HG03432 (cell line): ENCODE measurements at regions not wholly inside any gene's neighbourhood (a gene's known extent, or its start where the extent isn't known, plus 50 kb on each side); places are given as distances from the start of the nearest gene placed in this dataset.
"Not testable (repeated sequence)": the region's sequence is repeated elsewhere in the genome, so short reads cannot be mapped to it uniquely, and the experiment has no call there.

Experiments used
- ATAC-seq: cut with Tn5 transposase; IDR thresholded peaks from one replicate; pipeline ENCODE4 v1.9.1; 2021; ENCODE audit warnings: mild to moderate bottlenecking, moderate library complexity; ENCODE audit not compliant: unreplicated experiment

- no peak for ATAC-seq
Observed at GRCh38 chr2:16034975-16035746, 94.8 kb downstream of the MYCN start.

GRCh38 chr2:16034151-16034974 lies 94.0 kb downstream of the MYCN start:
- ATAC-seq = no peak

- no peak for ATAC-seq
Observed at GRCh38 chr2:16033032-16033293, 92.6 kb downstream of the MYCN start.

- no peak for ATAC-seq
Observed at GRCh38 chr2:16032282-16033031, 92.1 kb downstream of the MYCN start.

GRCh38 chr2:16031848-16032159 lies 91.5 kb downstream of the MYCN start:
- no peak for ATAC-seq

GRCh38 chr2:16031058-16031847 lies 90.9 kb downstream of the MYCN start:
- ATAC-seq = no peak

DNA sequence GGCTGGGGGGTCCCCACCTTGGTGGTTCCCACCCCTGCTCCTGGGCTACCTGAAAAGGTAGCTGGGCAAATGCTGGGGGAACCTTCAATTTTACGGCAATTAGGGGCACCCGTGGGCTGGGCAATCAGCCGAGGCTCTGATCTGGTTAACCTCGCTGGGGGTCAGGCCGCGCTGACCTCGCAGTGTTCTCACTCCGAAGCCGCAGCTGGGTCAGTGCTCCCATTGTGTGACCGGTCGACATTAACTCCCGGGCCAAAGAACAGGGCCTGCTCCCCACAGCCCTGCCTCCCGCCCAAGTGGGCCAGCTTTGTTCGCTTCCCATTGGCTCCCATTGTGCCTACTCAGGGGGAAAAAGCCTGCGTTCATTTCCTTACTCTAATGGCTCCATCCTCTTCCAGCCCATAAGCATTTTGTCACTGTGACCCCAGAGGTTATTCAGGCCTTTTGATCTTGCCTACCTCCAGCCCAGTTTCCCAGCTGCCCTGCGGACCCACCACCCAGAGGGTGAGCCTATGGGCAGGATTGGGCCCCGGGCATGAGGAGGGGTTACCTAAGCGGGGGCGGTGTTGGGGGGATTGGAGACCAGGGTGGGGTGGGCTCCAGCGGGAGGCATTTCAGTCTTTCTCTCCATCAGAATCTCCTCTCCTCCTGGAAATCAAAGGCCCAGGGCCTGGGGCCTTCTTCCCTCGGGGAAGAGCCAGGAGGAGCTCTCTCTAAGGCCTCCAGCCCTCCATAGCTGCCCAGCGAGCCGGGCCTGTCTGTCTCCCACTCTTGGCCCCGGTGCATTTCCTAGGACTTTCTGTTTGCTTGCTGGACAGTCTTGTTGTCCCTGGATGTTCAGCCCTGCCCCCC lies 90.1 kb downstream of the MYCN start:
- ATAC-seq = no peak

- no peak for ATAC-seq
Observed at GRCh38 chr2:16028644-16029043, 88.3 kb downstream of the MYCN start.

GRCh38 chr2:16026816-16027501 lies 86.6 kb downstream of the MYCN start:
- no peak for ATAC-seq

- no peak for ATAC-seq
Observed at GRCh38 chr2:16025876-16026640, 85.7 kb downstream of the MYCN start.

DNA sequence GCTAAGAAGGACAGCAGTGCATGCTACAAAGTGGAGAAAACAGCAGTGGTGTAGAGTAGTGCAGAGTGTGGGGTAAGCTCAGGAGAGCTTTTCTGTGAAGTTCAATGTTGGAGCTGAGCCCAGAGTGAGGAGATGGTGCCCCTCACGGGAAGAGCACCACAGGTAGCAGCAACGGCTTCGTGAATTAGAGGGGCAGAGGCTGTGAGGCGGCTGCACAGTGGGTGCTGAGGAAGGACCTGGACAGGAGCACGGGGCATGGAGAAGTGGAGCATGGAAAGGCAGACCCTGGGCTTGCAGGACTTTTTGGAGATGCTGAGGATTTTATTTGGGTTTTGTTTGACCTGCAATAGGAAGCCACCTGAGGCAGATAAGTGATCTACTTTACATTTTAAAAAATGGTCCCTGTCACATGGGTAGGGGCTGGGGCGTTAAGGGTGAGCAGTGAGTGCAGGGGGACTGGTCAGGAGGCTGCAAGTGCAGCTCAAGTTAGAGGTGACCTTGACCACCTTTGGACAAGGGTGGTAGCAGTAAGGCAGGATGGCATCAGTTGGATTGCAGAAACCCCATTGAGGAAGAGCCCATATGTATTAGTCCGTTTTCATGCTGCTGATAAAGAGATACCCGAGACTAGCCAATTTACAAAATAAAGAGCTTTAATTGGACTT lies 85.0 kb downstream of the MYCN start:
- no peak for ATAC-seq

- ATAC-seq = not testable (repeated sequence)
Observed at GRCh38 chr2:16024628-16025027, 84.3 kb downstream of the MYCN start.

- no peak for ATAC-seq
Observed at GRCh38 chr2:16023506-16024360, 83.4 kb downstream of the MYCN start.

DNA sequence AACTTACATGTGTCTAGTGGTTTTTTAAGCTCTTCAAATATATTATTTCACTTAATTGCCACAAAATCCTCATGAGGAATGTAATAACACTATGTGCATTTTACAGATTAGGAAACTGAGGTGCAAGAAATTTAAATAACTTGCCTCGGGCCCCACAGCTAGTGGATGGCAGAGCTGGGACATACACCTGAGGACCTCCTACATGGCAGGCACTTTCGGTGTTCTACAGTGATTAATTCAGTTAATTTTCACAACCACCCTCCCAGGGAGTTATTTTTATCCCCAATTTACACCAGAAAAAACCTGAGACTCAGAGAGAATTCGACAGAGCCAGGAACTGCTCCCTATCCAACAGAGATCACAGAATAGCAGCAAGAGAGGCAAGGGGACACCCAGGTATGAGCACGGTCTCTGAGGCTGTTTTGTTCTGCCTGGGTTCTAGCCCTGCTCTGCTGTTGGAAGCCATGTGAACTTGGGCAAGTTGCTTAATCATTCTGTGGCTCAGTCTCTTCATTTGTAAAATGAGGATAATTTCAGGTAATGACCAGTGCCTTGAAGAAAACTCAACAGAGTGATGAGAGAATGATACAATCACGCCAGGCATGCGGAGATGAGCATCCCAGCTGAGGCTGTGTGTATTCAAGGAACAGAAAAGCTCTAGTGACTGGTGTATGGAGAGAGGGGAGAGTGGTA lies 82.3 kb downstream of the MYCN start:
- ATAC-seq = no peak

DNA sequence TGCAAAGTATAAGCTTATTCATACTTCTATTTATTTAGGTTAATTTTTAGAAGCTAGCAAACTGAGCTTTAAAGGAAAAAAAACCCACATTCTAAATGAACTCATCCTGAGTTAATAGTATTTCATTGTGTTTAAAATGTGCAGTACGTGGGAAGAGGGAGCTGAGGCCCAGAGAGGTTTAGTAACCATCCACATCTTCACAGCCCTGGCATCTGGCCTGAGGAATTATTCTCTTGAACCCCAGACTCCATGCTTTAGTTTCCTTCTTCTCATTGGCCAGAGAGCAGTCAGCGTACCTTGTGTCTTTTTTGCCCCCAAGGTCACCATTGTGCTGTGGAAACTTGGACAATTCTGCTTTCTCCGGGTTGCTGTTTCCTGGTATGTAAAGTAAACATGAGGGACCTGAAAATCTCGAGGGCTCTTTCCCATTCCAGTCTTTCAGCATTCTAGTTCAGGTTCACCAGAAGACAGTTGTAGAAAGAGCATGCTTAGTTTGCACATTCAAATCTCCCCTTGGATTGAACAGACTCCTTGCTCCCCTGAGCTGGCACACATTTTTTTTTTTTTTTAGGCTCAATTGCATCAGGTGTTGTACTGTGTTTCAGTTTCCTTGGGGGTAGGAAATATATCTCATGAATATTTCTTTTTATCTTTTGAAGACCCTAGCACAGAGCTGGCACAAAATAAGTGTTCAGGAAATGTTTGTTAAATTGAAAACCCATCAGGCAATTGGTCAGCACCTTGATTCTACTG lies 81.4 kb downstream of the MYCN start:
- no peak for ATAC-seq

GRCh38 chr2:16020389-16021008 lies 80.1 kb downstream of the MYCN start:
- no peak for ATAC-seq
